Chondrocyte (in vitro differentiated cells): ENCODE measurements at regions not wholly inside any gene's neighbourhood (a gene's known extent, or its start where the extent isn't known, plus 50 kb on each side); places are given as distances from the start of the nearest gene placed in this dataset.

Experiments used
- DNase-seq: peaks from one replicate; pipeline ENCODE4 v3.0.0; 2021; ENCODE audit warnings: mixed read lengths, low spot score
- H3K27ac Mint-ChIP-seq: one replicate; pipeline ENCODE4 v1.8.0; 2021; ENCODE audit warnings: mild to moderate bottlenecking, moderate library complexity, mixed read lengths; ENCODE audit not compliant: unreplicated experiment
- H3K27me3 Mint-ChIP-seq: 2 replicates; pipeline ENCODE4 v1.8.0; 2021; ENCODE audit warnings: low read depth, mixed read lengths
- H3K36me3 Mint-ChIP-seq: 2 replicates; pipeline ENCODE4 v1.8.0; 2021; ENCODE audit warnings: low read depth, mixed read lengths
- H3K4me1 Mint-ChIP-seq: 2 replicates; pipeline ENCODE4 v1.8.0; 2021; ENCODE audit warnings: low read depth, mild to moderate bottlenecking, mixed read lengths
- H3K4me3 Mint-ChIP-seq: one replicate; pipeline ENCODE4 v1.8.0; 2021; ENCODE audit warnings: mild to moderate bottlenecking, moderate library complexity, mixed read lengths; ENCODE audit not compliant: unreplicated experiment
- H3K9me3 Mint-ChIP-seq: 2 replicates; pipeline ENCODE4 v1.8.0; 2021; ENCODE audit warnings: low read depth, mixed read lengths
- TF ChIP-seq, protein P1 (sequence below): fragments of 200-600 bp; sonication (generic); IDR thresholded peaks from 2 replicates; pipeline ENCODE4 v1.5.0; 2021; ENCODE audit warnings: antibody characterized with exemption, mild to moderate bottlenecking, moderate library complexity

DNA sequence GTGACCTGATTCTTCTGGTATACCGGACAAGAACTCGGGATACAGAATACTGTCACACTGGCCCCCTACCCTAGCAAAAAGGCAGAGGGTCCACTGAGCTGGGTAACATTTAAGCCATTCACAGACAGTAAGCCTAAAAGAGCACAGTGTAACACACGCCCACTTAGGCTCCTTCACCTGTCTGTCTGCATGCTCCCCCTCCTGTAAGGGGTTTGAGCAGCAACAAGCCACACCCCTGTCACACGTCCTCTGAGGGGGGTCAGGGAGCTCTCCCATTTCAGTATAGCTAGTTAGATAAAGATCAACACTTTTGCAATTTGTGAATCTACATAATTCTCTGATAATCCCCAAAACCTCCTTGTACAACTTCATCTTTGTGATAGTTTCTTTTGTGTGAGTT lies 586.3 kb upstream of the LMCD1 start:
- H3K9me3 Mint-ChIP-seq: no peaks in the 10 kb centered on the region
- no peak for DNase-seq
- no peak overlapping the region for H3K27ac Mint-ChIP-seq
- H3K36me3 Mint-ChIP-seq: no peaks in the 10 kb centered on the region
- peaks cover 5% of the 10 kb centered on the region for H3K27me3 Mint-ChIP-seq
- TF ChIP-seq, protein P1, sequence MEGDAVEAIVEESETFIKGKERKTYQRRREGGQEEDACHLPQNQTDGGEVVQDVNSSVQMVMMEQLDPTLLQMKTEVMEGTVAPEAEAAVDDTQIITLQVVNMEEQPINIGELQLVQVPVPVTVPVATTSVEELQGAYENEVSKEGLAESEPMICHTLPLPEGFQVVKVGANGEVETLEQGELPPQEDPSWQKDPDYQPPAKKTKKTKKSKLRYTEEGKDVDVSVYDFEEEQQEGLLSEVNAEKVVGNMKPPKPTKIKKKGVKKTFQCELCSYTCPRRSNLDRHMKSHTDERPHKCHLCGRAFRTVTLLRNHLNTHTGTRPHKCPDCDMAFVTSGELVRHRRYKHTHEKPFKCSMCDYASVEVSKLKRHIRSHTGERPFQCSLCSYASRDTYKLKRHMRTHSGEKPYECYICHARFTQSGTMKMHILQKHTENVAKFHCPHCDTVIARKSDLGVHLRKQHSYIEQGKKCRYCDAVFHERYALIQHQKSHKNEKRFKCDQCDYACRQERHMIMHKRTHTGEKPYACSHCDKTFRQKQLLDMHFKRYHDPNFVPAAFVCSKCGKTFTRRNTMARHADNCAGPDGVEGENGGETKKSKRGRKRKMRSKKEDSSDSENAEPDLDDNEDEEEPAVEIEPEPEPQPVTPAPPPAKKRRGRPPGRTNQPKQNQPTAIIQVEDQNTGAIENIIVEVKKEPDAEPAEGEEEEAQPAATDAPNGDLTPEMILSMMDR: no peak
- H3K4me1 Mint-ChIP-seq: no peaks in the 10 kb centered on the region
- no peak overlapping the region for H3K4me3 Mint-ChIP-seq

DNA sequence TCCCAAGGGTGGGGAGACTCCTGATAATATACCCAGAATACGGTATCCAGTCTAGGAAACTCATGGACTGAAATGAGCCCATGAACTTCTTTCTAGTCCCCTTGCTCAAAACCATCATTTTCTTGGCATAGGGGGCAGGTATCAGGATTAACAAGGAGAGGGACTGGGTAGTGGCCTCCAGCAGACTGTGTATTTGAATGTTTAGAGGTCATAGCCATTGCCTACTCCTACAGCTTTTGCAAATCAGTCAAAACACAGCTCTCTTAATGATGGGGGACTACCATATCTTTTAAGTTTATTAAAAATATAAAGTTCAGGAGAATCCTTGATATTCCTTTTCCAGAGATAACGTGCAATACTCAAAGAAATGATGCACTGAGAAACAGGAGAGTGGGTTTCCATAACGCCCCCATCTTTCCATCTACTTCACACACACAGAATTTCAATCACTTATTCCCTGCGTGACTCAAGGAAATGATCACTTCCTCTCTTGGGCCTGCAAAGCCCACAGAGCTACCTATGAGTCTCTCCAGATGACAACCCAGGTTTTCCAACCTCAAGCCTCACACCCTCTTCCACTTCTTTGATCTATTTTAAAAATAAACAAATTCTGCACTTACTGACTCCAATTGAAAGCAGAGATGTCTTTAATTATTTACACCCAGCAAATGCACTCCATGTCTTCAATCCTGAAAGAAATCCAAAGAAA lies 584.0 kb upstream of the LMCD1 start:
- Mint-ChIP-seq H3K27me3 (peaks cover 2% of the 10 kb centered on the region), H3K36me3 (no peaks in the 10 kb centered on the region), H3K9me3 (no peaks in the 10 kb centered on the region), H3K4me3 (no peak overlapping the region), H3K27ac (no peak overlapping the region), H3K4me1 (no peaks in the 10 kb centered on the region)
- DNase-seq: no peak
- TF ChIP-seq, protein P1: no peak

DNA sequence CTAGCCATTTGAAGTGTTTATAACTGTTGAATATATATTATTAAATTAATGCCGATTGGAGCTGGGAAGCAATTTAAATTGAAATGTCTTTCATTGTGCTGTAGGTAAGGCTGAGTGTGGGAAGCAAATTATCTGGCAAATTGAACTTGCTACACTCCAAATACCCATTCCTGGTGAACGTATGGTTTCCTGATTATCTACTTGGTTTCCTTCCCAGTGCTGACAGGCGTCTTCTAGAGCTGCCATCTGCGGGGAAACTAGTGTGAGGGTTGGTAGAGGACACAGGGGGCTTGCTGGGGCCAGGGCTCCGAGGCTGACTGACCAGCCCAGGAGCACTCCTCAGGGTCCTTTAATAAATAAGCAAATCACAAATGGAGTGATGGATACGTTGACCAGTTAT lies 581.4 kb upstream of the LMCD1 start:
- Mint-ChIP-seq H3K4me1 (no peaks in the 10 kb centered on the region), H3K36me3 (no peaks in the 10 kb centered on the region), H3K9me3 (no peaks in the 10 kb centered on the region), H3K27me3 (peaks cover 2% of the 10 kb centered on the region), H3K4me3 (no peak overlapping the region), H3K27ac (no peak overlapping the region)
- DNase-seq: no peak
- TF ChIP-seq, protein P1: no peak

DNA sequence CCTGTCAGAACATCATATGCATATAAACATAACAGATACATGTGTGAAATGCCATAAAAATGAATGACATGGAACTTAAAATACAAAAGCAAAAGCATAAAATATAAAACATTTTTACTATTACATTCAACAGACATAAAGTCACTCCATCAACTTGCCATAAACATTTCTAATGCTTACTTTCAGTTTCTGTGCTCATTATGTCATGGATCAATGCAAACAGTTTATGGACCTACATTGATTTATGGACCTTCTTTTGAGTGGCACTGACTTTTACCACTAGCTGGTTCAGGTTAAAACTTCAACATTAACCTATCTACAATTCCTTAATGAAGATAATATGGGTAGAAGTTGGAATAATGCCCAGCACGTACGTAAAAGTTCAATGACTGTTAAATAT lies 577.4 kb upstream of the LMCD1 start:
- Mint-ChIP-seq H3K9me3 (no peaks in the 10 kb centered on the region), H3K27ac (no peak overlapping the region), H3K4me1 (no peaks in the 10 kb centered on the region), H3K4me3 (no peak overlapping the region), H3K36me3 (no peaks in the 10 kb centered on the region), H3K27me3 (peaks cover 4% of the 10 kb centered on the region)
- no peak for DNase-seq
- TF ChIP-seq, protein P1: no peak

DNA sequence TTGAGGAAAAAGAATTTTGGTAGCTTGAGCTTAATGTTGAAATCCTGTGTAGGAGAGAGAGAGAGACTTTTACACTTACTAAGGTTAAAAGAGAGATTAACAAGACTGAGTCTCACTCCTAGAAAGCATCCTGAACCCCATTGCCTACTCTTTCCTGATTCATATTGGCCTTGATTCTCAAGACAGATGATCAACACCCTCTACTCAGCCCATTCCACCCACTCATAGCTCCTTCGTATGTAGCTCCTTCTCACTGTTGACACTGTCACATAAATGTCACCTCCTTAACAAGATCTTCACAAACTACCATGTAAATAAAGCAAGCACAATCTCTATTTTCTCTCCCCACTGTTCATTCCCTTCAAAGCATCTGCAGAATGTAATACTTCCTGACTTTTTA lies 574.6 kb upstream of the LMCD1 start:
- Mint-ChIP-seq H3K27ac (no peak overlapping the region), H3K4me1 (no peaks in the 10 kb centered on the region), H3K36me3 (no peaks in the 10 kb centered on the region), H3K4me3 (no peak overlapping the region), H3K27me3 (peaks cover 6% of the 10 kb centered on the region), H3K9me3 (no peaks in the 10 kb centered on the region)
- TF ChIP-seq, protein P1: no peak
- DNase-seq: no peak
